ENCODE measurements at regions not wholly inside any gene's neighbourhood (a gene's known extent, or its start where the extent isn't known, plus 50 kb on each side); places are given as distances from the start of the nearest gene placed in this dataset.

DNA sequence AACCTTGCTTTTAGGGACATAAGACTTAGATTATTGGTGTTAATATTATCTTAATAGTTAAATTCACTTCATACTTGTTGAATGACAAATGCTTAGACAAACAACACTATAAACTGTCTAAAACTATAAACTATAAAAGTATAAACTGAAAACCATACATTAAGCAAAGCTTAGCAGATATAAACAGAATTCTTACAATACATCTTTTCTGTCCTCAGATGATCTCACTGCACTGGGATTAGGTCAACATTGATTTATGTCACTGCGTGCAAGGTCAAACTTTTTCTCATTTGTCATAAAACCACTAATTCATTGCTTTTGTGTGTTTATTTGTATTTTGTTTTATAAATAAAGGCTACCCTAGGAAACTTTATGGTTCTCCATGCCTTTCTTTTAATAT lies 1491.8 kb downstream of the NCAM2 start:
- Histone ChIP-seq H3K27ac (ENCODE audit: low read depth in 2 of 2, low read length in 1 of 2) (no peak overlapping the region), H3K9ac (no peak overlapping the region), H3K9me3 (peaks cover 8% of the 10 kb centered on the region; the same call in 1 of the 2 replicates), H3K36me3 (replicated peaks in 1 of 2; ENCODE audit: control insufficient read depth in 1 of 2, insufficient read depth in 2 of 2, low read length in 1 of 2) (no peaks in the 10 kb centered on the region), H3K4me1 (ENCODE audit: control insufficient read depth in 1 of 2, insufficient read depth in 2 of 2, low read depth in 1 of 2, low read length in 1 of 2) (no peaks in the 10 kb centered on the region), H3K9me2 (no peaks in the 10 kb centered on the region), H3F3A (replicated peaks; ENCODE audit: insufficient read depth) (no peaks in the 10 kb centered on the region), H3K79me2 (ENCODE audit: insufficient read depth) (no peaks in the 10 kb centered on the region), H3K4me3 (ENCODE audit: low read depth in 2 of 2, low read length in 1 of 2) (no peak overlapping the region), H3K27me3 (ENCODE audit: insufficient read depth) (no peaks in the 10 kb centered on the region), H2AFZ (ENCODE audit: low read depth) (no peak overlapping the region), H3K4me2 (no peak overlapping the region), H4K20me1 (ENCODE audit: insufficient read depth) (no peaks in the 10 kb centered on the region)
- TF ChIP-seq MXI1 (IDR thresholded peaks at IDR 0.05; ENCODE audit: low read depth, low read length): no peak
- TF ChIP-seq, protein P1, sequence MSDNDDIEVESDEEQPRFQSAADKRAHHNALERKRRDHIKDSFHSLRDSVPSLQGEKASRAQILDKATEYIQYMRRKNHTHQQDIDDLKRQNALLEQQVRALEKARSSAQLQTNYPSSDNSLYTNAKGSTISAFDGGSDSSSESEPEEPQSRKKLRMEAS (IDR thresholded peaks at IDR 0.05; ENCODE audit: low read depth): no peak
- TF ChIP-seq JUND (IDR thresholded peaks at IDR 0.05): no peak
- no peak for TF ChIP-seq SMC3 (IDR thresholded peaks at IDR 0.05; ENCODE audit: low read depth, low read length)
- TF ChIP-seq, protein P2, sequence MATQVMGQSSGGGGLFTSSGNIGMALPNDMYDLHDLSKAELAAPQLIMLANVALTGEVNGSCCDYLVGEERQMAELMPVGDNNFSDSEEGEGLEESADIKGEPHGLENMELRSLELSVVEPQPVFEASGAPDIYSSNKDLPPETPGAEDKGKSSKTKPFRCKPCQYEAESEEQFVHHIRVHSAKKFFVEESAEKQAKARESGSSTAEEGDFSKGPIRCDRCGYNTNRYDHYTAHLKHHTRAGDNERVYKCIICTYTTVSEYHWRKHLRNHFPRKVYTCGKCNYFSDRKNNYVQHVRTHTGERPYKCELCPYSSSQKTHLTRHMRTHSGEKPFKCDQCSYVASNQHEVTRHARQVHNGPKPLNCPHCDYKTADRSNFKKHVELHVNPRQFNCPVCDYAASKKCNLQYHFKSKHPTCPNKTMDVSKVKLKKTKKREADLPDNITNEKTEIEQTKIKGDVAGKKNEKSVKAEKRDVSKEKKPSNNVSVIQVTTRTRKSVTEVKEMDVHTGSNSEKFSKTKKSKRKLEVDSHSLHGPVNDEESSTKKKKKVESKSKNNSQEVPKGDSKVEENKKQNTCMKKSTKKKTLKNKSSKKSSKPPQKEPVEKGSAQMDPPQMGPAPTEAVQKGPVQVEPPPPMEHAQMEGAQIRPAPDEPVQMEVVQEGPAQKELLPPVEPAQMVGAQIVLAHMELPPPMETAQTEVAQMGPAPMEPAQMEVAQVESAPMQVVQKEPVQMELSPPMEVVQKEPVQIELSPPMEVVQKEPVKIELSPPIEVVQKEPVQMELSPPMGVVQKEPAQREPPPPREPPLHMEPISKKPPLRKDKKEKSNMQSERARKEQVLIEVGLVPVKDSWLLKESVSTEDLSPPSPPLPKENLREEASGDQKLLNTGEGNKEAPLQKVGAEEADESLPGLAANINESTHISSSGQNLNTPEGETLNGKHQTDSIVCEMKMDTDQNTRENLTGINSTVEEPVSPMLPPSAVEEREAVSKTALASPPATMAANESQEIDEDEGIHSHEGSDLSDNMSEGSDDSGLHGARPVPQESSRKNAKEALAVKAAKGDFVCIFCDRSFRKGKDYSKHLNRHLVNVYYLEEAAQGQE (IDR thresholded peaks at IDR 0.05; ENCODE audit: low read depth, low read length): no peak
- TF ChIP-seq YY1 (IDR thresholded peaks at IDR 0.05; ENCODE audit: low read depth): no peak
- TF ChIP-seq CHD2 (IDR thresholded peaks at IDR 0.05; ENCODE audit: low read length, partially characterized antibody): no peak
- DNase-seq: no peak
- POLR2A ChIA-PET: no interaction called here
- WGBS (ENCODE audit: low lambda C conversion rate): 45% methylated on average over 1 of the region's 1 CpG
- CTCF ChIA-PET: no interaction called here

DNA sequence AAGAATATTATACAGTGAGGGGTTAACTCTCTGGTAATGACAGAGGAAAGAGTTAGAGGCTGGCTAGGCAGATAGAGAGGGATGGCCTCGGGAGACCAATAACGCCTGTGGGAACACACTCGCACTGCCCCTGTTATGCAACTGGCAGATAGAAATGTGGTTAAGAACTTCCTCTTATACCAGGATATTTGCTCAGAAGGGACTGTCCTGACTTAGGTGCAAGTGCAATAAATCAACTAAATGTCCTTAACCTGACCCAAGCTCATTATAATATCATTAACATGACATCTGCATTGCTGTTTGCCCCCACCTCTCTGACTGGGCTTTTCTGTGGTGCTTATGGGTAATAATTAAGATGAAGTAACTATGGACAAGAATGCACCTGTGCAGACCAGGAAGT lies 1518.0 kb downstream of the NCAM2 start:
- H3K9me3 ChIP-seq: peaks cover 5% of the 10 kb centered on the region; the same call in 1 of the 2 replicates
- no peak for TF ChIP-seq EP300 (IDR thresholded peaks at IDR 0.05; ENCODE audit: borderline replicate concordance in 1 of 2, low read depth in 1 of 2, low read length in 1 of 2)
- TF ChIP-seq, protein P3, sequence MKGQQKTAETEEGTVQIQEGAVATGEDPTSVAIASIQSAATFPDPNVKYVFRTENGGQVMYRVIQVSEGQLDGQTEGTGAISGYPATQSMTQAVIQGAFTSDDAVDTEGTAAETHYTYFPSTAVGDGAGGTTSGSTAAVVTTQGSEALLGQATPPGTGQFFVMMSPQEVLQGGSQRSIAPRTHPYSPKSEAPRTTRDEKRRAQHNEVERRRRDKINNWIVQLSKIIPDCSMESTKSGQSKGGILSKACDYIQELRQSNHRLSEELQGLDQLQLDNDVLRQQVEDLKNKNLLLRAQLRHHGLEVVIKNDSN (IDR thresholded peaks at IDR 0.05; ENCODE audit: borderline replicate concordance, low read depth): no peak
- no peak for TF ChIP-seq MXI1 (IDR thresholded peaks at IDR 0.05; ENCODE audit: low read depth, low read length)
- TF ChIP-seq, protein P2 (IDR thresholded peaks at IDR 0.05; ENCODE audit: low read depth, low read length): no peak
- no peak for TF ChIP-seq SIN3A (IDR thresholded peaks at IDR 0.05; ENCODE audit: borderline replicate concordance, low read depth, low read length)
- no peak for TF ChIP-seq CHD2 (IDR thresholded peaks at IDR 0.05; ENCODE audit: low read length, partially characterized antibody)
- no peak for TF ChIP-seq RAD21 (IDR thresholded peaks at IDR 0.05; ENCODE audit: low read length)
- TF ChIP-seq FOSL2 (IDR thresholded peaks at IDR 0.05; ENCODE audit: borderline replicate concordance, low read depth): no peak
- no peak for TF ChIP-seq FOXJ3 (CRISPR knock-in tag; IDR thresholded peaks at IDR 0.05)
- TF ChIP-seq TEAD4 (IDR thresholded peaks at IDR 0.05; ENCODE audit: borderline replicate concordance, insufficient read depth): no peak
- TF ChIP-seq, protein P4, sequence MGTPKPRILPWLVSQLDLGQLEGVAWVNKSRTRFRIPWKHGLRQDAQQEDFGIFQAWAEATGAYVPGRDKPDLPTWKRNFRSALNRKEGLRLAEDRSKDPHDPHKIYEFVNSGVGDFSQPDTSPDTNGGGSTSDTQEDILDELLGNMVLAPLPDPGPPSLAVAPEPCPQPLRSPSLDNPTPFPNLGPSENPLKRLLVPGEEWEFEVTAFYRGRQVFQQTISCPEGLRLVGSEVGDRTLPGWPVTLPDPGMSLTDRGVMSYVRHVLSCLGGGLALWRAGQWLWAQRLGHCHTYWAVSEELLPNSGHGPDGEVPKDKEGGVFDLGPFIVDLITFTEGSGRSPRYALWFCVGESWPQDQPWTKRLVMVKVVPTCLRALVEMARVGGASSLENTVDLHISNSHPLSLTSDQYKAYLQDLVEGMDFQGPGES (IDR thresholded peaks at IDR 0.05; ENCODE audit: low read depth, low read length): no peak
- TF ChIP-seq, protein P5, sequence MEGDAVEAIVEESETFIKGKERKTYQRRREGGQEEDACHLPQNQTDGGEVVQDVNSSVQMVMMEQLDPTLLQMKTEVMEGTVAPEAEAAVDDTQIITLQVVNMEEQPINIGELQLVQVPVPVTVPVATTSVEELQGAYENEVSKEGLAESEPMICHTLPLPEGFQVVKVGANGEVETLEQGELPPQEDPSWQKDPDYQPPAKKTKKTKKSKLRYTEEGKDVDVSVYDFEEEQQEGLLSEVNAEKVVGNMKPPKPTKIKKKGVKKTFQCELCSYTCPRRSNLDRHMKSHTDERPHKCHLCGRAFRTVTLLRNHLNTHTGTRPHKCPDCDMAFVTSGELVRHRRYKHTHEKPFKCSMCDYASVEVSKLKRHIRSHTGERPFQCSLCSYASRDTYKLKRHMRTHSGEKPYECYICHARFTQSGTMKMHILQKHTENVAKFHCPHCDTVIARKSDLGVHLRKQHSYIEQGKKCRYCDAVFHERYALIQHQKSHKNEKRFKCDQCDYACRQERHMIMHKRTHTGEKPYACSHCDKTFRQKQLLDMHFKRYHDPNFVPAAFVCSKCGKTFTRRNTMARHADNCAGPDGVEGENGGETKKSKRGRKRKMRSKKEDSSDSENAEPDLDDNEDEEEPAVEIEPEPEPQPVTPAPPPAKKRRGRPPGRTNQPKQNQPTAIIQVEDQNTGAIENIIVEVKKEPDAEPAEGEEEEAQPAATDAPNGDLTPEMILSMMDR (IDR thresholded peaks at IDR 0.05): no peak

More for the DNA sequence above, 1518.0 kb downstream of the NCAM2 start:
- no peak overlapping the region for H2AFZ ChIP-seq (ENCODE audit: low read depth)
- H3K36me3 ChIP-seq (replicated peaks in 1 of 2; ENCODE audit: control insufficient read depth in 1 of 2, insufficient read depth in 2 of 2, low read length in 1 of 2): no peaks in the 10 kb centered on the region
- ChIA-PET CTCF (no interaction called here), POLR2A (no interaction called here)
- no peaks in the 10 kb centered on the region for H3K79me2 ChIP-seq (ENCODE audit: insufficient read depth)
- H3K4me2 ChIP-seq: no peak overlapping the region
- H3K27ac ChIP-seq (ENCODE audit: low read depth in 2 of 2, low read length in 1 of 2): no peak overlapping the region
- no peaks in the 10 kb centered on the region for H3K4me1 ChIP-seq (ENCODE audit: control insufficient read depth in 1 of 2, insufficient read depth in 2 of 2, low read depth in 1 of 2, low read length in 1 of 2)
- no peaks in the 10 kb centered on the region for H4K20me1 ChIP-seq (ENCODE audit: insufficient read depth)
- DNase-seq: no peak
- no peak overlapping the region for H3K9ac ChIP-seq
- WGBS (ENCODE audit: low lambda C conversion rate): 24% methylated on average over 3 of the region's 3 CpGs
- H3K9me2 ChIP-seq: no peaks in the 10 kb centered on the region
- H3K4me3 ChIP-seq (ENCODE audit: low read depth in 2 of 2, low read length in 1 of 2): no peak overlapping the region
- H3F3A ChIP-seq (replicated peaks; ENCODE audit: insufficient read depth): no peaks in the 10 kb centered on the region
- H3K27me3 ChIP-seq (ENCODE audit: insufficient read depth): no peaks in the 10 kb centered on the region

All from SK-N-SH (cell line).